Vagina (tissue), 2 donors: ENCODE measurements at regions not wholly inside any gene's neighbourhood (a gene's known extent, or its start where the extent isn't known, plus 50 kb on each side); places are given as distances from the start of the nearest gene placed in this dataset.
"Not testable (repeated sequence)": the region's sequence is repeated elsewhere in the genome, so short reads cannot be mapped to it uniquely, and the experiment has no call there.

Experiments used
- POLR2A ChIP-seq, 2 donors: fragments of 450-650 bp; IDR thresholded peaks; one replicate each; pipeline ENCODE4 v1.6.1; 2017; ENCODE audit warnings: antibody characterized with exemption in 2 of 2, mild to moderate bottlenecking in 2 of 2, moderate library complexity in 2 of 2
- POLR2AphosphoS5 ChIP-seq, 2 donors: sonication (generic); formaldehyde crosslinking; IDR thresholded peaks; one replicate each; pipeline ENCODE4 v1.9.0; 2017; ENCODE audit warnings: antibody characterized with exemption in 2 of 2, mild to moderate bottlenecking in 2 of 2, low read depth in 1 of 2; ENCODE audit not compliant: insufficient read depth in 1 of 2
- TF ChIP-seq, protein P1 (sequence below), 3 experiments: fragments of 450-650 bp in 2 of 3; fragments of 200-600 bp in 1 of 3; sonication (generic) in 1 of 3; IDR thresholded peaks; one replicate each; pipeline ENCODE4 v1.5.1; 2017 to 2019; ENCODE audit warnings: antibody characterized with exemption in 3 of 3, mild to moderate bottlenecking in 2 of 3, moderate library complexity in 2 of 3

DNA sequence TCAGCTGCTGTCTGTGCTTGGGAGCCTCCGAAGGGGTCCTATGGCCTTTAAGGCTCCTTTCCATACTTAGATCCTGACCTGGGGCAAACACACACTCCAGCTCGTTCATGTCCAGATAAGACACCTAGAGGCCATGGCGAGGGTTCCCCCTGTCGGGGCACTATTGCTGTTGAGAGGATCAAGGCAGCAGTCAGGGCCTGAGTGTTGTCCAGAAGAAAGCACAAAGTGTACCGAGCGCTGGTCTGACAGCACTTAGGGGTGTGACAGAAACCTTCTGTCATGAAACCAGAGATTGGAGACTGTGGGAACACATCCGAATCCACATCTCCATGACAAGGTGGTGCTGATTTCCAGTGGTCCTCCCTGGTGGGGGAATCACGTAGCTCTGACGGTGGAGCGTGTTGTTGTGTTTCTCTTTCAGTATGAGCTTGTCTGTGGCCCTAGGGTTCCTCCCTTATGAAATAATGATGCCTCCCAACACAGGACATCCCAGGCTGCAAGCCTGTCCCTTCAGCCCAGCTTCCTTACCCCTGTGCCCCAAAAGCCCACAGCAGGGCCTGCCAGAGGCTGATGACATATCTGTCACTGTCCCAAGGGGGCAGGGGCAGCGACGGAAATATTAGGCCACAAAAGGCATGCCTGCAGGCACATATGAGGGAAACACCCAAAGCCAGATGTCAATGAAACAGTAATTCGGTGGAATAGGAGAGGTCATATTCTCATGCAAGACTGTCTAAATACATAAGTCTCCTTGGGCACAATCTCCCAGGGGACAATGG is 62.4 kb upstream of the CCZ1B start:
- TF ChIP-seq, protein P1, sequence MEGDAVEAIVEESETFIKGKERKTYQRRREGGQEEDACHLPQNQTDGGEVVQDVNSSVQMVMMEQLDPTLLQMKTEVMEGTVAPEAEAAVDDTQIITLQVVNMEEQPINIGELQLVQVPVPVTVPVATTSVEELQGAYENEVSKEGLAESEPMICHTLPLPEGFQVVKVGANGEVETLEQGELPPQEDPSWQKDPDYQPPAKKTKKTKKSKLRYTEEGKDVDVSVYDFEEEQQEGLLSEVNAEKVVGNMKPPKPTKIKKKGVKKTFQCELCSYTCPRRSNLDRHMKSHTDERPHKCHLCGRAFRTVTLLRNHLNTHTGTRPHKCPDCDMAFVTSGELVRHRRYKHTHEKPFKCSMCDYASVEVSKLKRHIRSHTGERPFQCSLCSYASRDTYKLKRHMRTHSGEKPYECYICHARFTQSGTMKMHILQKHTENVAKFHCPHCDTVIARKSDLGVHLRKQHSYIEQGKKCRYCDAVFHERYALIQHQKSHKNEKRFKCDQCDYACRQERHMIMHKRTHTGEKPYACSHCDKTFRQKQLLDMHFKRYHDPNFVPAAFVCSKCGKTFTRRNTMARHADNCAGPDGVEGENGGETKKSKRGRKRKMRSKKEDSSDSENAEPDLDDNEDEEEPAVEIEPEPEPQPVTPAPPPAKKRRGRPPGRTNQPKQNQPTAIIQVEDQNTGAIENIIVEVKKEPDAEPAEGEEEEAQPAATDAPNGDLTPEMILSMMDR (IDR thresholded peaks at IDR 0.05), result not testable (repeated sequence)
- not testable (repeated sequence) for TF ChIP-seq POLR2A (IDR thresholded peaks at IDR 0.05); POLR2AphosphoS5 (IDR thresholded peaks at IDR 0.05; ENCODE audit: insufficient read depth in 1 of 2, low read depth in 1 of 2)
